ACHN (cell line): ENCODE measurements at regions not wholly inside any gene's neighbourhood (a gene's known extent, or its start where the extent isn't known, plus 50 kb on each side); places are given as distances from the start of the nearest gene placed in this dataset.
A peak's percentile ranks its signal among the peaks of the same experiment; 100 is the strongest.

Experiments used
- DNase-seq: peaks from one replicate; pipeline ENCODE4 v3.0.0-alpha.2; 2015
- in situ Hi-C: cut with HindIII; loops from 2 replicates; pipeline ENCODE4 v1.10.0; 2017; ENCODE audit warnings: low sequenced_read_pairs, low pct_ligation_motif_present, low pct_unique_long_range_greater_than_20kb

DNA sequence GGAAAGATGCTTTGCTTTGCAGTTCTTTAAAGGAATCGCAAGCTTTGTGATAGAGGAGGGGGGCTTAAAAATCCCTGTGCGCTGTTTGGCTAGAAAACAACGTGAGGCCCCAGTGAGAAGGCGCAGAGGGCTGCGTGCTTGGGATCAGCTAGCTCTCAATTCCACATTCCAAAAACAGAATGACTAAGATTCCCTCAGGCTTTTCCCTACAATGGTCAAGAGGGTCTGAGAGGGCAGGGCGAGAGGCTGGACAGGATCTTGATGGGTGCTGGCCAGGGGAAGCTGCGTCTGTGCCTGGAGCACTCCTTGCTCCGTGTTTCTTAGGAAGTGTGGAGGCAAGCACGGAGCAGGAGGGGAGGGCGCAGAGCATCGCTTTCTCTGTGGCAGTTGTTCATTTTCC lies 72.1 kb upstream of the INHBA start:
- no peak for DNase-seq
- in situ Hi-C loops, result no loop called here

DNA sequence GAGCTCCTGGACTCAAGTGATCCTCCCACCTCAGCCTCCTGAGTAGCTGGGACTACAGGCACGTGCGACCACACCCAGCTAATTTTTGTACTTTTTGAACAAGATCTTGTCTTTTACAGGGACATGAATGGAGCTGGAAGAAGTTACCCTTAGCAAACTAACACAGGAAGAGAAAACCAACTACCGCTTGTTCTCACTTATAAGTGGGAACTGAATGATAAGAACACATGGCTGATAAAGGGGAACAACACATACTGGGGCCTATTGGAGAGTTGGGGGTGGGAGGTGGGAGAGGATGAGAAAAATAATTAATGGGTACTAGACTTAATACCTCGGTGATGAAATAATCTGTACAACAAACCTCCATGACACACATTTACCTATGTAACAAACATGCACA lies 70.9 kb upstream of the INHBA start:
- no peak for DNase-seq
- in situ Hi-C loops, result no loop called here

DNA sequence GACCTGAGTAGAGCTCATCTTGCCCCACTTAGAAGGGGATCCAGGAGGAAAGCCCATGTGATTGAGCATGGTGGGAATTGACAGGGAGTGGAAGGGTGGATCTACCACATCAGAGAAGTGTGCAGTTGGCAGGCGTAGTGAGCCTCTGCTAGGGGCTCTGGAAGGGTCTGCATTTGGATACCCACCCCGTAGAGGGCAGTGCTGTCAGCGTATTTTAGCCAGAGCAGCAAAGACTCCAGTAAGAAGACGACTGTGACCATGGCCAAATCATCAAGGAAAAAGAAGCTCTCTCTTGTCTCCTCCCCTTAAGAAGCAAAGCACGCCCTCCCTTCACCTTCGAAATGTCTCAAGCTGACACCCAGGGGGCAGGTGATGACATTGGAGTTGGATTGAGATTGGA lies 68.8 kb upstream of the INHBA start:
- no peak for DNase-seq
- in situ Hi-C loops, result no loop called here

DNA sequence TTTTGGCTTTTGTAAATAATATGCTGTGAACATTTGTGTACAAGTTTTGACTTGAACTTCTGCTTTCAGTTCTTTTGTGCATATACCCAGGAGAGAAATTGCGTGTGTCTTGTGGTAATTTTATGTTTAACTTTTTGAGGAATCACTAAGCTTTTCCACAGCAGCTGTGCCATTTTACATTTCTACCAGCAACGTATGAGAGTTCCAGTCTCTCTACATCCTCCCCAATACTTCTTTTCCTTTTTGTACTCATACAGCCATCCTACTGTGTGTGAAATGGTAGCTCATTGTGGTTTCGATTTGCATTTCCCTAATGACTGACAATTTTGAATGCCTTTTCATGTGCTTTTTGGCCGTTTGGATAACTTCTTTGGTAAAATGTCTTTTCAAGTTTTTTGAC lies 66.3 kb upstream of the INHBA start:
- in situ Hi-C loops, result no loop called here

DNA sequence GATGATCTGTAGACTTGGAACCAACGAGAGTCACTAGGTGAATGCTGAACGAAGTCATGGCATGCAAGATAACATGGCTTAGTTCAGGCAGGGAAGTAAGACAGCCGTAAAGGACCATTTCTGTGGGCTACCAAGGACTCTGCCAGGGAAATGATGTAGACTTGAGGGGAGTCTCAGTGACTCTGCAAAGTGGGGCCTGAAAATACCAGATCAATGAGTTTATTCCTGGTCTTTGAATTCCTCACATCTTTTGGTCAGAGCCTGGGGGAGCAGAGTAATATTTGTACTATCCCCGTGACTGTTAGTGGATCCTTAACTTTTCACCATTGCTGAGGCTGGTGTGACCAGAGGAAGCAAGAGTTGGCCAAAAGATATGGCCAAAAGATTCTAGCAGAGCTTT lies 60.7 kb upstream of the INHBA start:
- in situ Hi-C loops, result no loop called here
- no peak for DNase-seq

More for the DNA sequence above, 66.3 kb upstream of the INHBA start:
- no peak for DNase-seq

DNA sequence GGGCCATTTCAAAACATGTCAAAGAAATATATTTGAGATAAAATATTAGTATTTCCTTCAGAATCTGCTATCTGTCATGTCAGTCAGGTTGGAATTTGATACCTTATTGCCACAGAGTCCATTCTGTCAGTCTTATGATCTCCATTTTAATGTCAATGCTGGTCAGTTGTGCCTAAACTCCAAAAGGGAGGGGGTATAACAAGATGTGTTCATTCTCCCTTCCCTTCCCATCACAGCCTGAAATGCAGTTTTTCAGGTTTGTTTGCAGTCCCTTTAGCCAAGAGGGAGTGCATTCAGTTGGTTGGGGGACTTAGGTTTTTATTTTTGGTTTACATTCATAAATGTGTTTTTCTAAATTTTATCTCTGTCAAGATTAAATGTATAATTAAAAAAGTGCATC lies 59.8 kb upstream of the INHBA start:
- no peak for DNase-seq
- in situ Hi-C loops, result no loop called here

DNA sequence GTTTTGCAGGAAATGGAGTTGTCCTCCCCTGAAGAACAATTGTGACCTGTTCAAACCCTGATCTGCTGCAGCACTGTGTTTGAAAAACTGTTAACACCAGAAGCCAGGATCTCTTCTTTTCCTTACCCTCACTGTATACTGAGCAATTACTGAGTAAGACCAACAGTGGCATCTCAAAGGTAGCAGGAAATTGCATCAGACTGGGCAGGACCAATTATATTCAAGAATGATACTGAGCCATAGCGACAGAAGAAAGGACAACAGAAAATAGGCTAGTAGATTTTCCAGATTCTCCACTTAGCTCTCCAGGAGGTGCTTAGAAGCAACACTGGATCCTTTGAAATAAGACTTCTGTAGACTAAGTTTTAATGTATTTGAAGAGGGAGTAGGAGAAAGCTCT lies 57.4 kb upstream of the INHBA start:
- in situ Hi-C loops, result no loop called here
- DNase-seq, result no peak

DNA sequence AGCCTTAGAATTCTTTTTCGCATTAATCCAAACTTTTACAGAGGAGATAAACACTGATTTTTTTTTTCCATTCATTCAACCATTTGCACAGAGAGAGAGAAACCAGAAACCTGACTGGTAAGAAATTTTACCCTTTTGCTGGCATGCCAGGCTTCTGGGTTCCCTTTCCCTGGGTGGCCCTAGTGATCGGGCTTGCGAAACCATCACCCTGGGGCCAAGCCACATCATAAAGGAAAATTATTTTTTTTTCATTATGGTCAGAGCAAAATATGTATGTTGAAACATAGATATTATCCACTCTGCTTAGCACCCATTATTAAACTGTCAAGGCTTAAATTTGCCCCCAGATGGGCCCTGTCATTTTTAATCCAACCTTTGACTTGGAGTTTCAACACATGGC lies 55.4 kb upstream of the INHBA start:
- no peak for DNase-seq
- in situ Hi-C loops, result no loop called here

DNA sequence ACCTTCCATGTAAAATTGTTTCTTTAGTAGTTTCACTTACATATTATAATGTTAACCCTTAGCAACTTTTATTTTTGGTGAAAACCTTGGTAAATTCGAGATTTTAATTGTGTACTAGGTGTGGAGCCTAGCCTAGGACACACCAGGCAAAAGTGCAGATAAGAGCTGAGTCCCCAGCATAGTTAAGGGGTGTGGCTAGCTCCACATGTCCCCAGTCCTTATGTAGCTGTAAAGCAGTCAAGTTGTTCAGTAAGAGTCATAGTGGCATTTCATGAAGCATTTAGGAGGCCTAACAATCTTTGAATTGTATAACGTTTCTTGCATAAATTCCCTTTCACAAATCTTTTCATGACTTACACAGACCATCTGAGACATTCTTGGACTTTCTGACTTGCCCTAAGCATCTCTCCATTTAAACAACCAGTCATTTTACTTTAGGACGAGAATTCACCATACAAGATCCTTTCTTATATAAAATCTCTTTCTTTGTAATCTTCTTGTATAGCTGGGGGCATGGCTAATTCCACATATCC lies 53.8 kb upstream of the INHBA start:
- in situ Hi-C loops, result no loop called here
- DNase-seq, result no peak

DNA sequence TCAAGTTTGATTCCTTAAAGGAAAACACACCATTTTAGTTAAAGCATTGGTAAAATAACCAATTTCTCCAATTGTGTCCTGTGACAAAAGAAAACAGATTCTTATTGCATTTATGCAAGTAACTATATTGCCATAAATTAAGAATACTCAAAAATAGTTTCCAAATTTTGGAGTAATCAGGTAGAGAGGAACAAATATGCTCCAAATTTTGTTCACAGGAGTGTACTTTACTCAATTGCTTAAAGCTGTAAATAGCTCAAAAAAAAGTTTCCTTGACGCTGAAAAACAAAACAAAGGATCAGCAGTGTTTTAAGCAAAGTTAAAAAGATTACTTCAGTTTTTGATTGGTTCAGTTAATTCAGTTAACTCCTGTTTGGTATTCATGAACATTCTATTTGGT lies 52.2 kb upstream of the INHBA start:
- in situ Hi-C loops, result no loop called here
- DNase-seq, result peak; percentile 24

DNA sequence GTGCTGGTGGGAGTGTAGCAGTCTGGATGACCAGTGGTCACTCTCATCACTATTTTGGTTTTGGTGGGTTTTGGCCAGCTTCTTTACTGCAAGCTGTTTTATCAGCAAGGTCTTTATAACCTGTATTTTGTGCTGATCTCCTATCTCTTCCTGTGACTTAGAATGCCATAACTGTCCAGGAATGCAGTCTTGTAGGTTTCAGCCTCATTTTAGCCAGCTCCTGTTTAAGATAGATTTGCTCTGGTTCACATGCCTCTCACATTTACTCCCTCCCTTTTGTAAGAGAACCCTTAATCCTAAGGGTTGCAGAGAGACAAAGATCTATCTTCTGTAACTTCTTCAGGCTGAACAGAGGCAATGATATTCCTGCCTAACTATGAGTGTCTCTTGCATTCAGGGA lies 51.2 kb upstream of the INHBA start:
- in situ Hi-C loops, result no loop called here
- DNase-seq, result no peak
